ENCODE measurements at regions not wholly inside any gene's neighbourhood (a gene's known extent, or its start where the extent isn't known, plus 50 kb on each side); places are given as distances from the start of the nearest gene placed in this dataset.

DNA sequence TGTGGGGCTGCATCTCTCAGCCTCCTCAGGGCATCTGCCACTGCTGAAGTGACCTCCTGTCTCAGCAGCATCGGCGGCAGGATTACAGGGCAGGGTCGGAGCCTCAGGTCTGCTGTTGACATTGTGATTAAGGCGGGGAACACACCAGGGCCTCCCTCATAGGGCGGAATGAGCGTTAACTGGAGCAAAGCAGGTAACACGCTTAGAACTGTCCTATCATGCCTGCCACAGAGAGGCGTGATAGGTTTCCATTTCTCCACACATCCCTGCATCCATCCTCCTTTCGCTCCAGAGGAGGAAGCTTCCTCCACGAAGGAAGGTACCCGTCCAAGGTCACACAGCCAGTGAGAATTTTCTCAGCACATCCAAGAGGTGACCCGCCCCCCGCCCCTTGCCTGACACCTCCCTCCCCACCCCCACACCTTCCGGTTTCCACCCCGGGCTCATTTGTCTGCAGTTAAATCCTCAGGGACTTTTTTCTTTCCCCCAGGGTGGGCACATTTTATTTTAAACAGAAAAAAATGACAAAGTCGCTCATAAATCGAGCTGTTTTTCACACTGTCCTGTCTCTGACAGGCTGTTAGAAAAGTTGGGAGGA, 200.8 kb downstream of the TFAP2C start:
- peak overlapping the region in 1 of 8 donors; percentile 17 for H3K27ac Mint-ChIP-seq
- H3K27me3 Mint-ChIP-seq = peaks cover 8 to 10% of the 10 kb centered on the region in 2 donors
- Histone ChIP-seq H3K4me1 (ENCODE audit: insufficient read depth, low read length) (no peaks in the 10 kb centered on the region), H3K36me3 (ENCODE audit: insufficient read depth, low read length) (no peaks in the 10 kb centered on the region), H3K27me3 (ENCODE audit: insufficient read depth, low read length, poor library complexity, severe bottlenecking) (no peaks in the 10 kb centered on the region), H3K4me3 (ENCODE audit: low read length) (no peak overlapping the region), H3K9me3 (ENCODE audit: low read length) (no peaks in the 10 kb centered on the region), H3K27ac (ENCODE audit: low read depth, low read length) (no peak overlapping the region)
- H3K36me3 Mint-ChIP-seq = no peaks in the 10 kb centered on the region
- POLR2A ChIA-PET = no interaction called here
- no peak overlapping the region for H3K4me3 Mint-ChIP-seq
- no peaks in the 10 kb centered on the region for H3K4me1 Mint-ChIP-seq
- peaks cover 0 to 9% (median 3%) of the 10 kb centered on the region in 5 donors for H3K9me3 Mint-ChIP-seq
- CTCF ChIA-PET = no interaction called here
- no peak for DNase-seq

DNA sequence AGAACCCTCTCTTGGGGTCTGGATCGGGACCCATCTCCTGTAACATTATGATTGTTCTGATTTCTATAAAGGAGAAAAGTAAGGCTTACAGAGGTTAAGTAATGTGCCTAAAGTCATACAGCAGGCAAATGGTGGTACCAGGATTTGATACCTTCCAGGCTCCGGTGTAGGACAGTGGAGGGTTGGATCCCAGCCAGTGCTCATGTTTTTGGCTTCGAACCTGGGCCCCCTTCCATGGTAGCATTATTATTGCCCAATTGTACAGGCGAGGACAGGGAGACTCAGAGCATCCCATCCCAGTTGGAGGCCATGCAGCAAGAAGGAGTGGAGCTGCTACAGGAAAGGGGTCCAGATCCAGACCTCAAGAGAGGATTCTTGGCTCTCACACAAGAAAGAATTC, 202.7 kb downstream of the TFAP2C start:
- H3K9me3 Mint-ChIP-seq = peaks cover 0 to 9% (median 4%) of the 10 kb centered on the region in 5 donors
- H3K4me3 Mint-ChIP-seq = no peak overlapping the region
- H3K36me3 Mint-ChIP-seq = no peaks in the 10 kb centered on the region
- H3K4me1 Mint-ChIP-seq = no peaks in the 10 kb centered on the region
- Histone ChIP-seq H3K36me3 (ENCODE audit: insufficient read depth, low read length) (no peaks in the 10 kb centered on the region), H3K27me3 (ENCODE audit: insufficient read depth, low read length, poor library complexity, severe bottlenecking) (no peaks in the 10 kb centered on the region), H3K27ac (ENCODE audit: low read depth, low read length) (no peak overlapping the region), H3K4me3 (ENCODE audit: low read length) (no peak overlapping the region), H3K9me3 (ENCODE audit: low read length) (no peaks in the 10 kb centered on the region), H3K4me1 (ENCODE audit: insufficient read depth, low read length) (no peaks in the 10 kb centered on the region)
- no peak overlapping the region for H3K27ac Mint-ChIP-seq
- ChIA-PET POLR2A (no interaction called here), CTCF (no interaction called here)
- peaks cover 10% of the 10 kb centered on the region in 2 donors for H3K27me3 Mint-ChIP-seq
- no peak for DNase-seq

DNA sequence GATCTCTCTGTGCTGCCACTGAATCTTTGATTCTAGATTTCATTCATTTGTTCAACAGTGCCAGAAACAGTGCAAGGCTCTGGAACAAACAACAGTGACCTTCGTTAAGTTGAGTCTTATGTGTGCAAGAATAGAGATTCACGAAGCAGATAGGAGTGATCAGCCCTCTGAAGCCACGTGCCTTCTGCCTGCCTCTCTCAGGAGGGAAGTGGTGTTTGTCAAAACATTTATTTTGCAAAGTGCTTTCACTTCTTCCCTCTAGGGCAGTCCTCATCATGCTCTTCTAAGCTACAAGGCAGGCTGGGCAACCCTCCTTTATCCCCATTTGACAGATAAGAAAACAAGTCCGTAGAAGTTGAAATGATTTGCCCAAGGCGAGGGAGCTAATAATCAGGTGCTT, 204.3 kb downstream of the TFAP2C start:
- no peaks in the 10 kb centered on the region for H3K9me3 ChIP-seq (ENCODE audit: low read length)
- no peak overlapping the region for H3K27ac ChIP-seq (ENCODE audit: low read depth, low read length)
- no peaks in the 10 kb centered on the region for H3K27me3 ChIP-seq (ENCODE audit: insufficient read depth, low read length, poor library complexity, severe bottlenecking)
- H3K27ac Mint-ChIP-seq = no peak overlapping the region
- ChIA-PET POLR2A (no interaction called here), CTCF (no interaction called here)
- H3K36me3 ChIP-seq (ENCODE audit: insufficient read depth, low read length) = no peaks in the 10 kb centered on the region
- H3K36me3 Mint-ChIP-seq = no peaks in the 10 kb centered on the region
- no peak for DNase-seq
- H3K4me1 ChIP-seq (ENCODE audit: insufficient read depth, low read length) = no peaks in the 10 kb centered on the region
- no peaks in the 10 kb centered on the region for H3K4me1 Mint-ChIP-seq
- no peak overlapping the region for H3K4me3 ChIP-seq (ENCODE audit: low read length)
- H3K9me3 Mint-ChIP-seq = peaks cover 0 to 9% (median 6%) of the 10 kb centered on the region in 5 donors
- no peak overlapping the region for H3K4me3 Mint-ChIP-seq
- peaks cover 10% of the 10 kb centered on the region in 2 donors for H3K27me3 Mint-ChIP-seq

DNA sequence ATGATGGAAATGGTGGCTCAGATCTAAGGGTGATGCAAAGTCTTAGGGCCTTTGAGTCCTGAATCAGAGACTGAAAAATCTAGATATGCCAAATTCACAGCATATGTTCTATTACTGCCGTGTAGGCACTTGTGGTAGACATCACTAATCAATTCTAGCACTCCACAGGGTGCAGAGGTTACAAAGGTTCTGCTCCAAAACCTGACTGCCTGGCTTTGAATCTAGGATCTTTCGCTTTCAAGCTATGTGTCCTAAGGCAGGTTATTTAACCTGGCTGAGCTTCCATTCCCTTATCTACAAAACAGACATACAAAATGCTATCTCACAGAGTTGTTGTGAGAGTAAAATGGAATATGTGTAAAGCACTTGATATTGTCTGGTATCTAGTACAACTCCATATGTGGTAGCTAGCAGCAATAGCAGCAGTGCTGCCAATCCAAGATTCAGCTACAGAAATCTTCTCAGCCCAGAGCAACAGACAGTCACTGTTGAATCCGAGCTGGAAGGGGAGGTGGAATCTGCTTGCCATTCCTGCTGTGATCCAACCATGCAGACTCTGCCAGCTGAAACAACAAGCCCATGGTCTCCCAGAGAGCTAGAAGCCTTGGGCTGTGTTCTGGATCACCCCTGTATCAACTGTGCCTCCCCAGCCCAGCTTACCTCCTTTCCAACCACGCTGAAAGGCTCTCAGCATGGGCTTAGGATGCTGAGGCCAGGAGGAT, 206.9 kb downstream of the TFAP2C start:
- DNase-seq = no peak
- ChIA-PET POLR2A (no interaction called here), CTCF (no interaction called here)
- Histone ChIP-seq H3K36me3 (ENCODE audit: insufficient read depth, low read length) (no peaks in the 10 kb centered on the region), H3K27me3 (ENCODE audit: insufficient read depth, low read length, poor library complexity, severe bottlenecking) (no peaks in the 10 kb centered on the region), H3K4me1 (ENCODE audit: insufficient read depth, low read length) (no peaks in the 10 kb centered on the region), H3K27ac (ENCODE audit: low read depth, low read length) (no peak overlapping the region), H3K4me3 (ENCODE audit: low read length) (no peak overlapping the region), H3K9me3 (ENCODE audit: low read length) (no peaks in the 10 kb centered on the region)
- Mint-ChIP-seq H3K27ac (no peak overlapping the region), H3K9me3 (peaks cover 0 to 5% (median 3%) of the 10 kb centered on the region in 5 donors), H3K4me1 (no peaks in the 10 kb centered on the region), H3K36me3 (no peaks in the 10 kb centered on the region), H3K4me3 (no peak overlapping the region), H3K27me3 (peaks cover 0 to 3% of the 10 kb centered on the region in 2 donors)

DNA sequence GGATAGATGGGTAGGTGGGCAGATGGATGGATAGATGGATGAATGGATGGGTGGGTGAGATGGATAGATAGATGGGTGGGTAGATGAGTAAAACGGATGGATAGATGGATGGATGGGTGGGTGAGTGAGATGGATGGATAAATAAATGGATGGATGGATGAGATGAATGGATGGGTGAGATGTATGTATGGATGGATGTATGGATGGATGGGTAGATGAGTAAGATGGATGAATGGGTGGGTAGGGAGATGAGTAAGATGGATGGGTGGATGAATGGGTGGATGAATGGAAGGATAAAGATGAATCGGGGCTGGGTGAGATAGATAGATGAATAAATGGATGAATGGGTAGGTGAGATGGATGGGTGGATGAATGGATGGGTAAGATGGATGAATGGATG, 210.1 kb downstream of the TFAP2C start:
- POLR2A ChIA-PET = no interaction called here
- H3K4me1 ChIP-seq (ENCODE audit: insufficient read depth, low read length) = no peaks in the 10 kb centered on the region
- Mint-ChIP-seq H3K36me3 (no peaks in the 10 kb centered on the region), H3K4me3 (no peak overlapping the region), H3K27ac (no peak overlapping the region), H3K4me1 (no peaks in the 10 kb centered on the region), H3K27me3 (peaks cover under 1 to 6% of the 10 kb centered on the region in 2 donors), H3K9me3 (peaks cover 0 to 10% (median 2%) of the 10 kb centered on the region in 5 donors)
- CTCF ChIA-PET = no interaction called here
- no peaks in the 10 kb centered on the region for H3K9me3 ChIP-seq (ENCODE audit: low read length)
- H3K4me3 ChIP-seq (ENCODE audit: low read length) = no peak overlapping the region
- DNase-seq = no peak
- H3K27me3 ChIP-seq (ENCODE audit: insufficient read depth, low read length, poor library complexity, severe bottlenecking) = no peaks in the 10 kb centered on the region
- H3K27ac ChIP-seq (ENCODE audit: low read depth, low read length) = no peak overlapping the region
- H3K36me3 ChIP-seq (ENCODE audit: insufficient read depth, low read length) = no peaks in the 10 kb centered on the region

DNA sequence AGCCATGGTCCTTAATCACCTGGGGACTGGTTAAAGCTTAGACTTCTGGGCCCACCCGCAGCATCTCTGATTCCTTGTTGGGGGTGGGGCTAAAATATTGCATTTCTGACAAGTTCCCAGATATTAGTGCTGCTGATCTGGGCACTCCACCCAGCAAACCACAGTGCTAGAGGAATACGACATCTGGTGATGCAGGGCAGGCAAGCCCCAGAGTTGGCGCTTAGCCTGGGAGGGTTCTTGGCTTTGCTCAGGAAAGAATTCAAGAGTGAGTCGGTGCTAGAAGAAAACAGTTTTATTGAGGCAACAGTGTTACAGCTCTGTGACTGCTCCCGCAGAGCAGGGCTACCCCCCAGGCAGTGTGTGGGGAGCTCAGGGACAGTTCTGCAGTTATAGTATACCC, 210.7 kb downstream of the TFAP2C start:
- ChIA-PET CTCF (no interaction called here), POLR2A (no interaction called here)
- Mint-ChIP-seq H3K4me1 (no peaks in the 10 kb centered on the region), H3K4me3 (no peak overlapping the region), H3K27me3 (peaks cover 5 to 6% of the 10 kb centered on the region in 2 donors), H3K27ac (no peak overlapping the region), H3K9me3 (peaks cover 0 to 10% (median 2%) of the 10 kb centered on the region in 5 donors), H3K36me3 (no peaks in the 10 kb centered on the region)
- Histone ChIP-seq H3K27ac (ENCODE audit: low read depth, low read length) (no peak overlapping the region), H3K27me3 (ENCODE audit: insufficient read depth, low read length, poor library complexity, severe bottlenecking) (no peaks in the 10 kb centered on the region), H3K9me3 (ENCODE audit: low read length) (no peaks in the 10 kb centered on the region), H3K4me1 (ENCODE audit: insufficient read depth, low read length) (no peaks in the 10 kb centered on the region), H3K4me3 (ENCODE audit: low read length) (no peak overlapping the region), H3K36me3 (ENCODE audit: insufficient read depth, low read length) (no peaks in the 10 kb centered on the region)
- DNase-seq = no peak

DNA sequence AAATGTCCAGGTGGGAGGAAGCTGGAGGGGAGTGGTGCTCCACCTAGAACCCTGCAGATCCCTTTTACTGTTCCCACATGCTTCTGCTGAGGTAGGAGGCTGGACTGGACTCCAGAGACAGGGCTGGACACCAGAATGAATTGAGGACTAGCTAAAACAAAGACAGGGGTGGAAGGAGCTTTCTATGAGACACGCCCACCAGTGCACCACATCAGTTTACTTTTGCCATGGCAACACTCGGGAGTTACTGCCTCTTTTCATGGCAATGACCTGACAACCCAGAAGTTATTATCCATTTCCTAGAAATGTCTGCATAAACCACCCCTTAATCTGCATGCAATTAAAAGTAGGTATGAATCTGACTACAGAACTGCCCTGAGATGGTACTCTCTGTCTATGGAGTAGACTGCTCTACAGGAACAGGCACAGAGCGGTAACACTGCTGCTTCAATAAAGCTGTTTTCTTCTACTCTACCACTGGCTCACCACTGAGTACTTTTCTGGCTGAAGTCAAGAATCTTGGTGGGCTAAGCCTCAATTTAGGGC, 211.7 kb downstream of the TFAP2C start:
- no peaks in the 10 kb centered on the region for H3K36me3 Mint-ChIP-seq
- Histone ChIP-seq H3K4me3 (ENCODE audit: low read length) (no peak overlapping the region), H3K9me3 (ENCODE audit: low read length) (no peaks in the 10 kb centered on the region), H3K4me1 (ENCODE audit: insufficient read depth, low read length) (no peaks in the 10 kb centered on the region), H3K27ac (ENCODE audit: low read depth, low read length) (no peak overlapping the region), H3K27me3 (ENCODE audit: insufficient read depth, low read length, poor library complexity, severe bottlenecking) (no peaks in the 10 kb centered on the region), H3K36me3 (ENCODE audit: insufficient read depth, low read length) (no peaks in the 10 kb centered on the region)
- DNase-seq = no peak
- CTCF ChIA-PET = no interaction called here
- peaks cover 0 to 10% (median 2%) of the 10 kb centered on the region in 5 donors for H3K9me3 Mint-ChIP-seq
- H3K27ac Mint-ChIP-seq = no peak overlapping the region
- POLR2A ChIA-PET = no interaction called here
- no peaks in the 10 kb centered on the region for H3K4me1 Mint-ChIP-seq
- H3K4me3 Mint-ChIP-seq = no peak overlapping the region
- peaks cover 4 to 5% of the 10 kb centered on the region in 2 donors for H3K27me3 Mint-ChIP-seq

DNA sequence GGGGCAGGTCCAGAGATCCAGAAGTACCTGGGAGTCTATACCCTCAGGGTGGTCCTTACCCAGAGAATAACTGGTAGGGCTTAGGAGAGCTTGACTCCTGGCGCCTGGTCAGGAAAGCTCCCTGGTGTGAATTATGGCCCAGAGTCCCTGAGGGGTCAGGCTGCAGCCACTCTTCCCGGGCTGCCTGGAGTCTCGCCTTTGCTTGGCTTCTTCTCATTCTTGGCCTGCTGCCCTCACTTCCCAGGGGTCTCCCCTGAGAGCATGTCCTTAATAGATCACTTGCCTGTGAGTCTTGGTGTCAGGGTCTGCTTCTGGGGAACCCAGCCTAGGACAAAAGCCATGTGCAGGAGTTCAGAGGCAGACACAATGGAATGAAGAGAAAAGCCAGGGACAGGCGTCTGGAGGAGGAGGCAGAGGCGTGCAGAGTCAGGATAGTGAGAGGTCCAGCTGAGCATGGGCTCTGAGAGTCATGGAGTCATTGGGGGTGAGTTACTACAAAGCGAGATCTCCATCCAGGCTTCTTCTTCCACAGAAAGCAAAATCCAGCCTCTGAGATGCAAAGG, 212.3 kb downstream of the TFAP2C start:
- no peak overlapping the region for H3K4me3 Mint-ChIP-seq
- H3K4me1 ChIP-seq (ENCODE audit: insufficient read depth, low read length) = no peaks in the 10 kb centered on the region
- no peaks in the 10 kb centered on the region for H3K36me3 ChIP-seq (ENCODE audit: insufficient read depth, low read length)
- H3K27me3 Mint-ChIP-seq = peaks cover 4 to 5% of the 10 kb centered on the region in 2 donors
- H3K27me3 ChIP-seq (ENCODE audit: insufficient read depth, low read length, poor library complexity, severe bottlenecking) = no peaks in the 10 kb centered on the region
- no peak overlapping the region for H3K27ac Mint-ChIP-seq
- H3K9me3 ChIP-seq (ENCODE audit: low read length) = no peaks in the 10 kb centered on the region
- no peak overlapping the region for H3K27ac ChIP-seq (ENCODE audit: low read depth, low read length)
- H3K9me3 Mint-ChIP-seq = peaks cover 0 to 9% (median 2%) of the 10 kb centered on the region in 5 donors
- H3K4me3 ChIP-seq (ENCODE audit: low read length) = no peak overlapping the region
- ChIA-PET POLR2A (no interaction called here), CTCF (no interaction called here)
- no peaks in the 10 kb centered on the region for H3K4me1 Mint-ChIP-seq
- H3K36me3 Mint-ChIP-seq = no peaks in the 10 kb centered on the region
- no peak for DNase-seq

Measured in CD8-positive, alpha-beta memory T cell (primary cell).